ENCODE measurements at regions not wholly inside any gene's neighbourhood (a gene's known extent, or its start where the extent isn't known, plus 50 kb on each side); places are given as distances from the start of the nearest gene placed in this dataset.

GRCh38 chr9:135226369-135227050, 139.0 kb downstream of the OLFM1 start:
- no peak overlapping the region for H3K27ac ChIP-seq
- DNase-seq = no peak
- TF ChIP-seq, protein P1, sequence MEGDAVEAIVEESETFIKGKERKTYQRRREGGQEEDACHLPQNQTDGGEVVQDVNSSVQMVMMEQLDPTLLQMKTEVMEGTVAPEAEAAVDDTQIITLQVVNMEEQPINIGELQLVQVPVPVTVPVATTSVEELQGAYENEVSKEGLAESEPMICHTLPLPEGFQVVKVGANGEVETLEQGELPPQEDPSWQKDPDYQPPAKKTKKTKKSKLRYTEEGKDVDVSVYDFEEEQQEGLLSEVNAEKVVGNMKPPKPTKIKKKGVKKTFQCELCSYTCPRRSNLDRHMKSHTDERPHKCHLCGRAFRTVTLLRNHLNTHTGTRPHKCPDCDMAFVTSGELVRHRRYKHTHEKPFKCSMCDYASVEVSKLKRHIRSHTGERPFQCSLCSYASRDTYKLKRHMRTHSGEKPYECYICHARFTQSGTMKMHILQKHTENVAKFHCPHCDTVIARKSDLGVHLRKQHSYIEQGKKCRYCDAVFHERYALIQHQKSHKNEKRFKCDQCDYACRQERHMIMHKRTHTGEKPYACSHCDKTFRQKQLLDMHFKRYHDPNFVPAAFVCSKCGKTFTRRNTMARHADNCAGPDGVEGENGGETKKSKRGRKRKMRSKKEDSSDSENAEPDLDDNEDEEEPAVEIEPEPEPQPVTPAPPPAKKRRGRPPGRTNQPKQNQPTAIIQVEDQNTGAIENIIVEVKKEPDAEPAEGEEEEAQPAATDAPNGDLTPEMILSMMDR (IDR thresholded peaks at IDR 0.05) = no peak
- no peak for TF ChIP-seq POLR2A (IDR thresholded peaks at IDR 0.05)
- no peak overlapping the region for H3K4me3 ChIP-seq
- intact Hi-C loops (cut with DNase I; ENCODE audit: low total_unique reads) = no loop called here
- H3K27me3 ChIP-seq = no peaks in the 10 kb centered on the region
- no peaks in the 10 kb centered on the region for H3K36me3 ChIP-seq (ENCODE audit: low read depth, missing control alignments)
- 73 to 84% methylated on average over 5 of the region's 5 CpGs for WGBS, 2 donors
- no peaks in the 10 kb centered on the region for H3K4me1 ChIP-seq
- no peaks in the 10 kb centered on the region for H3K9me3 ChIP-seq

GRCh38 chr9:135227641-135228251, 140.3 kb downstream of the OLFM1 start:
- no peak for TF ChIP-seq POLR2A (IDR thresholded peaks at IDR 0.05)
- TF ChIP-seq, protein P1 (IDR thresholded peaks at IDR 0.05) = no peak

DNA sequence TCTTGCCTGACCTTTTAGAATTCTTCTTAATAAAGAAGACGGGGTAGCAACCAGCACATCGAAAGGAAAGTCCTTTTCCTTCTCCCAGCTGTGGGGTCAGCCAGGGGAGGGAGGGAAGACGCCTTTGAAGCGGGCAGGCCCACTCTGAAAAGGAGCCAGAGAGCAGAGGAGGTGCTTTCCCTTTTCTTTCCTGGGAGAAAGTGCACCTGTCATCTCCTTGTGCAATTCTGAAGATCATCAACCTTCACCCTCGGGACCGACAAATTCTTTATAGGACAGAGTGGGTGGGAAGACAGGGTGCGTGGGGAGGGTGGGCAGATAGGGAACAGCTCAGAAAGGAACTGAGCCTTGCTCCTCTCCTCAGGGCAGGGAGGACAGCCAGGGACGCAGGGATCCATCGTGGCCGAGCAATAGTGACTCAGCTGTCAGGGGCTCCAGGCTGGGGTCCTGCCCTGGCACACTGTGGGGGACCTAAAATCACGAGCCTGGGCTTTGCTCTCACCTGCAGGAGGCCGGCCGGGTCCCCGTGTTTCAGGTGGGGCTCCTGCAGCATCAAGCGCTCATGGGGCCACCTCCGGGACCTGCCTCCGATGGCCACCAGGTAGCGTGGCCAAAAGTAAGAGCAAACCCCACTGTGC, 141.0 kb downstream of the OLFM1 start:
- DNase-seq = no peak
- Histone ChIP-seq H3K36me3 (ENCODE audit: low read depth, missing control alignments) (no peaks in the 10 kb centered on the region), H3K27ac (no peak overlapping the region), H3K4me3 (no peak overlapping the region), H3K4me1 (no peaks in the 10 kb centered on the region), H3K27me3 (no peaks in the 10 kb centered on the region), H3K9me3 (no peaks in the 10 kb centered on the region)
- TF ChIP-seq POLR2A (IDR thresholded peaks at IDR 0.05) = no peak
- TF ChIP-seq, protein P1 (IDR thresholded peaks at IDR 0.05) = no peak
- intact Hi-C loops (cut with DNase I; ENCODE audit: low total_unique reads) = no loop called here
- 62 to 69% methylated on average over 10 to 18 of the region's 18 CpGs for WGBS, 2 donors

More at GRCh38 chr9:135227641-135228251, 140.3 kb downstream of the OLFM1 start:
- Histone ChIP-seq H3K36me3 (ENCODE audit: low read depth, missing control alignments) (no peaks in the 10 kb centered on the region), H3K27ac (no peak overlapping the region), H3K27me3 (no peaks in the 10 kb centered on the region), H3K4me3 (no peak overlapping the region), H3K4me1 (no peaks in the 10 kb centered on the region), H3K9me3 (no peaks in the 10 kb centered on the region)
- no peak for DNase-seq
- 82 to 84% methylated on average over 15 to 17 of the region's 17 CpGs for WGBS, 2 donors
- intact Hi-C loops (cut with DNase I; ENCODE audit: low total_unique reads) = no loop called here

GRCh38 chr9:135228983-135229625, 141.6 kb downstream of the OLFM1 start:
- TF ChIP-seq POLR2A (IDR thresholded peaks at IDR 0.05) = no peak
- TF ChIP-seq, protein P1 (IDR thresholded peaks at IDR 0.05) = no peak
- H3K4me1 ChIP-seq = no peaks in the 10 kb centered on the region
- no peak overlapping the region for H3K4me3 ChIP-seq
- intact Hi-C loops (cut with DNase I; ENCODE audit: low total_unique reads) = no loop called here
- no peaks in the 10 kb centered on the region for H3K36me3 ChIP-seq (ENCODE audit: low read depth, missing control alignments)
- H3K27ac ChIP-seq = no peak overlapping the region
- 80 to 91% methylated on average over 2 to 10 of the region's 14 CpGs for WGBS, 2 donors
- H3K9me3 ChIP-seq = no peaks in the 10 kb centered on the region
- no peaks in the 10 kb centered on the region for H3K27me3 ChIP-seq
- no peak for DNase-seq
